DOHH2 (cell line): ENCODE measurements at regions not wholly inside any gene's neighbourhood (a gene's known extent, or its start where the extent isn't known, plus 50 kb on each side); places are given as distances from the start of the nearest gene placed in this dataset.

Experiments used
- CTCF ChIP-seq: fragments of 200-600 bp; sonication (generic); IDR thresholded peaks from one replicate; pipeline ENCODE4 v1.5.1; 2014; ENCODE audit warnings: antibody characterized with exemption, mild to moderate bottlenecking, low read depth, low read length; ENCODE audit not compliant: poor library complexity, severe bottlenecking
- EZH2phosphoT487 ChIP-seq: fragments of 200-600 bp; sonication (generic); IDR thresholded peaks from 2 replicates; pipeline ENCODE4 v1.6.1; 2017; ENCODE audit warnings: borderline replicate concordance, mild to moderate bottlenecking, antibody characterized with exemption, low read length, moderate library complexity, mixed read lengths

DNA sequence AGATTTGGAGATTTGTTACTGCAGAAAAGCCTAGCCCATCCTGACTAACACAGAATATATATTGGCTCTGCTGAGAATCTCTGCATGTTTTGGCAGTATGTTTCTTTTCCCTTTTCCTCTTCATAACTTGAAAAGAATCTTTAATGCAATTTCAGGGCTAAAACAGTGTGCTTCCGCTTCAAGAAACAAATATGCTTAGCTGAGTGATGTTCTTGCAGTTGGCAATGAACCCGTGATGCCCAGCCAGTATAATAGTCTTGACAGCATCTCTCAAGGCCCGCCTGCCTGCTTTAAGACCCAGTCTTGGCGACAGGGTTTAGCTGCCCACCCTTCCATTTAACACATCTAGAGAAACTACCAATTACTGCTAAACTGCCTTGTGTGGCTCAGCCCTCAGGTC is 184.5 kb downstream of the INO80D start:
- TF ChIP-seq CTCF, result no peak
- TF ChIP-seq EZH2phosphoT487, result no peak
